SW480 (cell line): ENCODE measurements at regions not wholly inside any gene's neighbourhood (a gene's known extent, or its start where the extent isn't known, plus 50 kb on each side); places are given as distances from the start of the nearest gene placed in this dataset.

Experiments used
- DNase-seq: peaks from one replicate; pipeline ENCODE4 v3.0.0-alpha.2; 2016; ENCODE audit warnings: low spot score

GRCh38 chr3:103057003-103057402 is 622.2 kb downstream of the ZPLD1 start:
- DNase-seq, result no peak

GRCh38 chr3:103057487-103057886 is 622.7 kb downstream of the ZPLD1 start:
- DNase-seq, result no peak

- DNase-seq, result no peak
Measured at GRCh38 chr3:103059432-103059831, 624.6 kb downstream of the ZPLD1 start.

GRCh38 chr3:103060242-103060641 is 625.4 kb downstream of the ZPLD1 start:
- DNase-seq, result no peak

- no peak for DNase-seq
Measured at GRCh38 chr3:103067963-103068362, 633.1 kb downstream of the ZPLD1 start.

- DNase-seq, result no peak
Measured at GRCh38 chr3:103075282-103075681, 640.5 kb downstream of the ZPLD1 start.

- DNase-seq, result no peak
Measured at GRCh38 chr3:103077910-103078309, 643.1 kb downstream of the ZPLD1 start.

GRCh38 chr3:103082501-103082900 is 647.7 kb downstream of the ZPLD1 start:
- DNase-seq, result no peak

- DNase-seq, result no peak
Measured at GRCh38 chr3:103083848-103084631, 649.2 kb downstream of the ZPLD1 start.

GRCh38 chr3:103085465-103085864 is 650.6 kb downstream of the ZPLD1 start:
- DNase-seq, result no peak

- no peak for DNase-seq
Measured at GRCh38 chr3:103089758-103090157, 654.9 kb downstream of the ZPLD1 start.

GRCh38 chr3:103105206-103105605 is 670.4 kb downstream of the ZPLD1 start:
- no peak for DNase-seq

- DNase-seq, result no peak
Measured at GRCh38 chr3:103112273-103112672, 677.5 kb downstream of the ZPLD1 start.

GRCh38 chr3:103126115-103126514 is 691.3 kb downstream of the ZPLD1 start:
- DNase-seq, result peak; percentile 3

GRCh38 chr3:103127098-103127630 is 692.3 kb downstream of the ZPLD1 start:
- DNase-seq, result no peak

GRCh38 chr3:103127737-103128136 is 692.9 kb downstream of the ZPLD1 start:
- DNase-seq, result no peak

GRCh38 chr3:103134023-103134724 is 699.4 kb downstream of the ZPLD1 start:
- DNase-seq, result no peak

- DNase-seq, result no peak
Measured at GRCh38 chr3:103136621-103137020, 701.8 kb downstream of the ZPLD1 start.

GRCh38 chr3:103137830-103138229 is 703.0 kb downstream of the ZPLD1 start:
- DNase-seq, result no peak

GRCh38 chr3:103158183-103158582 is 723.4 kb downstream of the ZPLD1 start:
- no peak for DNase-seq

GRCh38 chr3:103166890-103167289 is 732.1 kb downstream of the ZPLD1 start:
- DNase-seq, result no peak

- no peak for DNase-seq
Measured at GRCh38 chr3:103167850-103168249, 733.0 kb downstream of the ZPLD1 start.

- no peak for DNase-seq
Measured at GRCh38 chr3:103169289-103169688, 734.5 kb downstream of the ZPLD1 start.
